ENCODE measurements at regions not wholly inside any gene's neighbourhood (a gene's known extent, or its start where the extent isn't known, plus 50 kb on each side); places are given as distances from the start of the nearest gene placed in this dataset.

- POLR2A ChIA-PET: no interaction called here
- Histone ChIP-seq H3K4me3 (replicated peaks in 1 of 2; ENCODE audit: low read depth in 1 of 2, low read length in 2 of 2) (no peak overlapping the region), H3K4me1 (ENCODE audit: control insufficient read depth in 1 of 2, insufficient read depth in 2 of 2, low read length in 2 of 2) (peaks cover 0 to 4% of the 10 kb centered on the region in 2 experiments; a peak in 1 of 4 replicates), H3K79me2 (ENCODE audit: insufficient read depth, low read length) (no peaks in the 10 kb centered on the region), H4K20me1 (ENCODE audit: insufficient read depth) (no peaks in the 10 kb centered on the region), H3K9me2 (ENCODE audit: insufficient read depth) (no peaks in the 10 kb centered on the region), H3K9ac (ENCODE audit: low read length) (no peak overlapping the region), H3K36me3 (ENCODE audit: control insufficient read depth in 1 of 2, insufficient read depth in 2 of 2, low read length in 2 of 2) (no peaks in the 10 kb centered on the region), H3K27me3 (ENCODE audit: insufficient read depth, low read length) (no peaks in the 10 kb centered on the region), H3K27ac (ENCODE audit: low read depth, low read length) (no peak overlapping the region), H2AFZ (ENCODE audit: low read depth, low read length, poor library complexity, severe bottlenecking) (no peak overlapping the region), H3K4me2 (ENCODE audit: low read length) (no peak overlapping the region), H3K9me3 (ENCODE audit: control insufficient read depth in 1 of 2, insufficient read depth in 1 of 2, low read depth in 1 of 2, low read length in 2 of 2) (no peaks in the 10 kb centered on the region)
- CTCF ChIA-PET: no interaction called here
- intact Hi-C loops (cut with micrococcal nuclease): no loop called here
- RAD21 ChIA-PET (ENCODE audit: low non-redundant PET in 1 of 2, low total read pairs in 2 of 2, uncharacterized antibody in 2 of 2, unreplicated experiment in 2 of 2): no interaction called here
- TF ChIP-seq YY1 (IDR thresholded peaks at IDR 0.05; ENCODE audit: extremely low read depth, insufficient replicate concordance, low read depth, low read length) (no peak), RAD21 (IDR thresholded peaks at IDR 0.05; ENCODE audit: low read depth) (no peak), MAX (IDR thresholded peaks at IDR 0.05) (no peak), EGR1 (IDR thresholded peaks at IDR 0.05; ENCODE audit: low read depth) (no peak), ATF3 (IDR thresholded peaks at IDR 0.05) (no peak), SIN3A (IDR thresholded peaks at IDR 0.05; ENCODE audit: low read depth) (no peak), CTCF (IDR thresholded peaks at IDR 0.05 in 2 of 3, conservative IDR thresholded peaks at IDR 0.05 in 1 of 3; ENCODE audit: borderline replicate concordance in 1 of 3, insufficient read depth in 1 of 3, low read depth in 2 of 3, low read length in 2 of 3) (no peak), ELF1 (IDR thresholded peaks at IDR 0.05; ENCODE audit: borderline replicate concordance, low read depth) (no peak)
- ATAC-seq: no peak
- no TSS peak for BruUV-seq (replicated peaks)
- DNase-seq (ENCODE audit: low read depth, low spot score): no peak
These were observed 98.0 kb upstream of the RALGPS2 start for GRCh38 chr1:178627037-178627436.
